Fibroblast of pulmonary artery (primary cell): ENCODE measurements at regions not wholly inside any gene's neighbourhood (a gene's known extent, or its start where the extent isn't known, plus 50 kb on each side); places are given as distances from the start of the nearest gene placed in this dataset.
"Not testable (repeated sequence)": the region's sequence is repeated elsewhere in the genome, so short reads cannot be mapped to it uniquely, and the experiment has no call there.

ENCODE experiments used
- DNase-seq: peaks from one replicate; pipeline ENCODE4 v3.0.0-alpha.2; 2010; ENCODE audit warnings: low read depth
- H3K4me3 ChIP-seq: replicated peaks from 2 replicates; pipeline ENCODE4 v1.5.1; 2011; ENCODE audit warnings: low read depth, mild to moderate bottlenecking, control low read depth, low read length, moderate library complexity
- TF ChIP-seq, protein P1 (sequence below): IDR thresholded peaks from 2 replicates; pipeline ENCODE4 v1.5.1; 2011; ENCODE audit warnings: mild to moderate bottlenecking, control low read depth, low read length, inconsistent platforms; ENCODE audit errors: missing control alignments

DNA sequence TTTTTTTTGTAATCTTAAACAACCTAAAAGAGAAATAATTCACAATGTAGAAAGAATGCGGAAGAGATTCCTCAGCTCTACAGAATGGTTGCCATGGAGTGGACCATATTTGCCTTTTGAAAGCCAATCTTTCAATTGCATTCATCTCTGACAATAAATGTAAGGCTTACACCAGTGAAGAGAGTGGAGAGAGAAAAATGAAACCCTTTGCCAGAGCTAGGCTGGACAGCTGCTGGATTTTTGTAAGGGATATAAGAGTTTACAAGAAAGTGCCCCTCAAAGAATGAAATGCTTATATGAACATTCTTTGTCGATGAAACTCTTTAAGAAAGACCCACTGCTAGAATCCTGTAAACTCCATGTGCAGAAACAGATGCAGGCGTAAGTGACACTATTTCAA, 66.0 kb upstream of the FAT1 start:
- TF ChIP-seq, protein P1, sequence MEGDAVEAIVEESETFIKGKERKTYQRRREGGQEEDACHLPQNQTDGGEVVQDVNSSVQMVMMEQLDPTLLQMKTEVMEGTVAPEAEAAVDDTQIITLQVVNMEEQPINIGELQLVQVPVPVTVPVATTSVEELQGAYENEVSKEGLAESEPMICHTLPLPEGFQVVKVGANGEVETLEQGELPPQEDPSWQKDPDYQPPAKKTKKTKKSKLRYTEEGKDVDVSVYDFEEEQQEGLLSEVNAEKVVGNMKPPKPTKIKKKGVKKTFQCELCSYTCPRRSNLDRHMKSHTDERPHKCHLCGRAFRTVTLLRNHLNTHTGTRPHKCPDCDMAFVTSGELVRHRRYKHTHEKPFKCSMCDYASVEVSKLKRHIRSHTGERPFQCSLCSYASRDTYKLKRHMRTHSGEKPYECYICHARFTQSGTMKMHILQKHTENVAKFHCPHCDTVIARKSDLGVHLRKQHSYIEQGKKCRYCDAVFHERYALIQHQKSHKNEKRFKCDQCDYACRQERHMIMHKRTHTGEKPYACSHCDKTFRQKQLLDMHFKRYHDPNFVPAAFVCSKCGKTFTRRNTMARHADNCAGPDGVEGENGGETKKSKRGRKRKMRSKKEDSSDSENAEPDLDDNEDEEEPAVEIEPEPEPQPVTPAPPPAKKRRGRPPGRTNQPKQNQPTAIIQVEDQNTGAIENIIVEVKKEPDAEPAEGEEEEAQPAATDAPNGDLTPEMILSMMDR, result no peak
- DNase-seq, result no peak
- H3K4me3 ChIP-seq, result no peak overlapping the region

DNA sequence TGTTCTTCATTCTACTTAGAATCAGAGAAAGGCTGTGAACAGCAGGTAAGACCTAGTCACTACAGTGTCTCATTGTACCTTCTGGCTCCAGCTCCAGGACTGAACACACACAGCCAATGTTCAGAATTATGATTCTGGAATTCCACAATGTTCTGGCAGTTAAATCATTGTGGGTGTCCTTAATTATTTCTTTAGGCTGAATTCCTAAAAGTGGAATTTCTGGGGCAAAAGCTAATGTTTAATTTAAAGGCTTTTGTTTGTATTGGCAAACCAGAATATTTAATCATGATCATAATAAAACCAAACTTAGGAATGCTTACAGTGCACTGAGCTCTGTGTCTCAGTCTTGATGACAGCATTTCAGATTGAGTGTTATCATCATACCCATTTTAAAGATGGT, 67.0 kb upstream of the FAT1 start:
- TF ChIP-seq, protein P1, result no peak
- no peak for DNase-seq

DNA sequence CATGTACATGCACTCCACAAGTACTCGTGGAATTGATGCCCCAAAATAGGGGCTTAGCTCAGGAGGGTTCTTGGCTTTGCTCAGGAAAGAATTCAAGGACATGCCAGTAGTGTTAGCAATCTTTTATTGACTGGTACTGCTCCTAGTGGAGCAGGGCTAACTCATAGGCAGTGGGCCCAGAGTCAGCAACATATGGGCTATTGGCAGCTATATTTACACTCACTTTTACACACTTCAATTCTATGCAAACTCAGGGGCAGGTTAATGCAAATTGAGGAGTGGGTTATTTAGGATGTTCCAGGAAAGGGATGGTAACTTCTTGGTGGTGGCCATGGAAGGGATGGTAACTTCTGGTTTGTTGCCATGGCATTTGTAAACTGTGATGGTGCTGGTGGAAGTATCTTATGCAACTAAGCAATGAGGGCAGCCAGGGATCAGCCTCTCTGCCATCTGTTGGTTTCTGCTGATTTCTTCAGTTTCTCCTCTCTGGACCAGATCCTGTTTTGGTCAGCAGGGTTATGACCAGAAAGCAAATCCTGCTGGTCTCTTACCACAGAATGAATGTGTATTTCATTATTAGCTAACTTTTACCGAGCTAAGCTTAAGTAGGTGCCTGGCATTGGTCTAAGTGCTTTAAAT, 69.2 kb upstream of the FAT1 start:
- H3K4me3 ChIP-seq, result no peak overlapping the region
- peak; percentile 40 for DNase-seq
- TF ChIP-seq, protein P1, result no peak

More for the DNA sequence above, 67.0 kb upstream of the FAT1 start:
- no peak overlapping the region for H3K4me3 ChIP-seq

DNA sequence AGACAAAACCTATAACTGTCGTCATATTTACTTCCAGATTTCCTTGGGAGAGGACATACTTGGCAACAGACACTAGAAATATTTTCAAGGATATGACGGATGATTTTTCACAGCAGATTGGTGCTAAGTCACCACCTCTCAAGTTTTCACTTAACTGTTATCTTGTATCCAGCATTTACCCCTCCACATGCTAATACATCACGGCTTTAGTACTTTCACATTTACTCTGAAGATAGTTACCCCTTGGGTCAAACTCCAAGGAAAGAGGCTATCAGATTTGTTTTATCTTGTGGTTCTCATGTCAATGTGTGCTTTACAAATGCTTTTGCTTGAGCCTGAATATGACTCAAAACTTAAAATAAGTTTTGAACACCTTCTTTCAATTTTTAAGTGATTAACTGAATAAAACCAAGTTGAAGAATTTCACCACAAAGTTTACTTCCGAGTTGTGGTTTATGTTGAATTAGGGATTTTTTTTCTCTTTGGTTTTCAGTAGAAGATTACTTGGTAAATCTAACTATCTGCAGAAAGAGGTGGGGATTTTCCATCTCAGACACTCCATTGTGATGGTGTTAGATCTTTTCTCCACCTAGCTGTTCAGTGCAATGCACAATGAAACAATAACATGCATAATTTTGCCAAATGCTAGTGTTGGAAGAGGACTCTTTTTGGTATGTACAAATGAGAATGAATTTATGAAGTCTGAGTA, 75.4 kb upstream of the FAT1 start:
- peak; percentile 80 for DNase-seq

DNA sequence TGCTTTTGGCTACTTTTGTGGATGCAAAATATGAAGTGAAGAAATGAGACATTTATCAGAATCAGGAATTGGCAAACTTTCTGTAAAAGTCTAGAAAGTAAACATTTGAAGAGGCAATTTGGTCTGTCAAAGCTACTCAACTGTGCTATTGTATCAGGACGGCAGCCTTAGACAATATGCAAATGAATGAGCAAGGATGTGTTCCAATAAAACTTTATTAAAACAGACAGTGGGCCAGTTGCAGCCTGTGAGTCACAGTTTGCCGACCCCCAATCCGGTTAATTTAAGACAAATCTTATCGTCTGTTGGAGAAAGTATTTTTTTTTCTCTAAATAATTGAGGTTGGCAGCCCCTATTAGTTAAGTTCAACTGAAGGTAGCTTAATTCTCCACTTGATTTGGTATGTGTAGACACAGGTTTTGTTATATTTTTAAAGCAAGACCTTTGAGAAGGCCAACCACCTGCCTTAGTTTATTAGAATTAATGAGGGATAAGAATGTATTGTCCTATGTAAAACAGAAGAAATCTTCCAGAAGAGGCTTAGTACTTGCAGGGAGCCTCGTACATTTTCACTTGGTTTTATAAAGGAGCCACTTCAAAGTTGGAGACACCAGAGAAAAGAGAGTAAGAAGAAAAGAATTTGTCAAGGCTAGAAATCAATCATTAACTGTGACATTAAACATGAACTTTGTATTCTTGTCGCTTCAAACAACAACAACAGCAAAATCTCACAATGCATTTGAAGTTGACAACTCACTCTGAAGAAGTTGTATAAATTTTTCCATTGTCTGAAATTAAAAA, 81.6 kb upstream of the FAT1 start:
- no peak overlapping the region for H3K4me3 ChIP-seq
- TF ChIP-seq, protein P1, result no peak
- no peak for DNase-seq

More for the DNA sequence above, 75.4 kb upstream of the FAT1 start:
- peak overlapping the region; percentile 0 for H3K4me3 ChIP-seq
- TF ChIP-seq, protein P1, result no peak

DNA sequence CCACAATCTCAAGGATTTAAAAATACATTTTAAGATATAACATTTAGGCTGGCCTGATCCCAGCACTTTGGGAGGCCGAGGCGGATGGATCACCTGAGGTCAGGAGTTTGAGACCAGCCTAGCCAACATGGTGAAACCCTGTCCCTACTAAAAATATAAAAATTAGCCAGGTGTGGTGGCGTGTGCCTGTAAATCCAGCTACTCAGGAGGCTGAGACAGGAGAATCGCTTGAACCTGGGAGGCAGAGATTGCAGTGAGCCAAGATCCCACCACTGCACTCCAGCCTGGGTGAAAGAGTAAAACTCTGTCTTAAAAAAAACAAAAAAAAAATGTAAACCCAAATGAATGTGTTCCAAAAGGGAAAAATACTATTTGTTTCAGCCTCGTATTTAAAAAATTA, 82.3 kb upstream of the FAT1 start:
- not testable (repeated sequence) for DNase-seq, H3K4me3 ChIP-seq
